NB4 (cell line): ENCODE measurements at regions not wholly inside any gene's neighbourhood (a gene's known extent, or its start where the extent isn't known, plus 50 kb on each side); places are given as distances from the start of the nearest gene placed in this dataset.

Experiments
- CTCF ChIP-seq: IDR thresholded peaks from one replicate; pipeline ENCODE4 v1.5.1; 2012; ENCODE audit warnings: low read depth, low read length
- MYC ChIP-seq: IDR thresholded peaks from 2 replicates; pipeline ENCODE4 v1.6.1; 2011; ENCODE audit warnings: low read depth, low read length
- POLR2A ChIP-seq: IDR thresholded peaks from 2 replicates; pipeline ENCODE4 v1.6.1; 2011; ENCODE audit warnings: mild to moderate bottlenecking; ENCODE audit not compliant: insufficient read length; ENCODE audit errors: extremely low read depth

- no peak for TF ChIP-seq CTCF
- TF ChIP-seq MYC, result no peak
- TF ChIP-seq POLR2A, result no peak
These were observed 277.6 kb upstream of the SORCS1 start for GRCh38 chr10:107442035-107442505.
